SK-N-SH (cell line): ENCODE measurements at regions not wholly inside any gene's neighbourhood (a gene's known extent, or its start where the extent isn't known, plus 50 kb on each side); places are given as distances from the start of the nearest gene placed in this dataset.

ENCODE experiments used
- CTCF ChIA-PET: fragments of 300-600, 350-600 bp; formaldehyde crosslinking; extraction: SDS; loops from one replicate; lab custom pipeline; 2021; lab: Yijun Ruan, JAX
- POLR2A ChIA-PET: fragments of 350-600 bp; sonication (Branson Sonifier 250); formaldehyde crosslinking; extraction: SDS; loops from one replicate; lab custom pipeline; 2020; ENCODE audit warnings: antibody characterized with exemption, inconsistent platforms; lab: Yijun Ruan, JAX
- DNase-seq: peaks from one replicate; pipeline ENCODE4 v3.0.0; 2012
- H2AFZ ChIP-seq: fragments of 200-600 bp; sonication (generic); 2 replicates; pipeline ENCODE4 v1.8.1; 2016; ENCODE audit warnings: antibody characterized with exemption, mild to moderate bottlenecking, low read depth
- H3F3A ChIP-seq: fragments of 200-600 bp; sonication (generic); replicated peaks from 2 replicates; pipeline ENCODE3; 2016; ENCODE audit warnings: antibody characterized with exemption, mild to moderate bottlenecking; ENCODE audit not compliant: insufficient read depth
- H3K27ac ChIP-seq, 2 experiments: fragments of 200-500 bp in 1 of 2; fragments of 200-600 bp in 1 of 2; sonication (Bioruptor generic) in 1 of 2; sonication (generic), shearing (Covaris generic) in 1 of 2; 2 replicates each; pipeline versions ENCODE4 v1.5.1 to v1.6.1; 2014 to 2016; ENCODE audit warnings: low read depth in 2 of 2, inconsistent platforms in 1 of 2, low read length in 1 of 2, mild to moderate bottlenecking in 1 of 2, mixed read lengths in 1 of 2
- H3K27me3 ChIP-seq: fragments of 200-600 bp; sonication (generic), shearing (Covaris generic); 2 replicates; pipeline ENCODE4 v1.6.1; 2016; ENCODE audit warnings: mixed run types; ENCODE audit not compliant: insufficient read depth
- H3K36me3 ChIP-seq, 2 experiments: fragments of 200-500 bp in 1 of 2; fragments of 200-600 bp in 1 of 2; sonication (Bioruptor generic) in 1 of 2; sonication (generic) in 1 of 2; replicated peaks in 1 of 2; 2 replicates each; pipeline versions ENCODE3 to v1.5.1; 2014 to 2016; ENCODE audit warnings: low read length in 1 of 2, mild to moderate bottlenecking in 1 of 2; ENCODE audit not compliant: insufficient read depth in 2 of 2, control insufficient read depth in 1 of 2
- H3K4me1 ChIP-seq, 2 experiments: fragments of 200-500 bp in 1 of 2; fragments of 200-600 bp in 1 of 2; sonication (Bioruptor generic) in 1 of 2; sonication (generic), shearing (Covaris generic) in 1 of 2; 2 replicates each; pipeline versions ENCODE4 v1.5.1 to v1.6.1; 2014 to 2016; ENCODE audit warnings: low read depth in 1 of 2, low read length in 1 of 2, mixed run types in 1 of 2; ENCODE audit not compliant: insufficient read depth in 2 of 2, control insufficient read depth in 1 of 2
- H3K4me2 ChIP-seq: fragments of 200-600 bp; sonication (generic), shearing (Covaris generic); 2 replicates; pipeline ENCODE4 v1.6.1; 2017; ENCODE audit warnings: mixed run types
- H3K4me3 ChIP-seq, 2 experiments: fragments of 200-500 bp in 1 of 2; fragments of 200-600 bp in 1 of 2; sonication (Bioruptor generic) in 1 of 2; sonication (generic), shearing (Covaris generic) in 1 of 2; 2 replicates each; pipeline versions ENCODE4 v1.5.1 to v1.8.1; 2014 to 2016; ENCODE audit warnings: low read depth in 2 of 2, inconsistent platforms in 1 of 2, low read length in 1 of 2, mild to moderate bottlenecking in 1 of 2, mixed read lengths in 1 of 2, moderate library complexity in 1 of 2
- H3K79me2 ChIP-seq: fragments of 200-600 bp; sonication (generic); 2 replicates; pipeline ENCODE4 v1.8.1; 2017; ENCODE audit warnings: mild to moderate bottlenecking; ENCODE audit not compliant: insufficient read depth
- H3K9ac ChIP-seq: fragments of 200-600 bp; sonication (generic); 2 replicates; pipeline ENCODE4 v1.6.1; 2017; ENCODE audit warnings: mixed run types
- H3K9me2 ChIP-seq: fragments of 200-600 bp; sonication (generic); 2 replicates; pipeline ENCODE4 v1.6.1; 2017; ENCODE audit warnings: mixed run types
- H3K9me3 ChIP-seq: fragments of 200-600 bp; sonication (generic); 2 replicates; pipeline ENCODE4 v1.6.1; 2017; ENCODE audit warnings: mixed run types, mild to moderate bottlenecking, moderate library complexity
- H4K20me1 ChIP-seq: fragments of 200-600 bp; sonication (generic); 2 replicates; pipeline ENCODE4 v1.6.1; 2017; ENCODE audit warnings: mild to moderate bottlenecking, mixed run types; ENCODE audit not compliant: insufficient read depth
- CHD2 ChIP-seq: fragments of 150-350 bp; IDR thresholded peaks from 2 replicates; pipeline ENCODE4 v1.6.1; 2018; ENCODE audit warnings: low read length; ENCODE audit not compliant: partially characterized antibody
- CTCF ChIP-seq: fragments of 200-600 bp; sonication (generic); IDR thresholded peaks from 2 replicates; pipeline ENCODE4 v1.6.1; 2017; ENCODE audit warnings: antibody characterized with exemption, mild to moderate bottlenecking, moderate library complexity
- ELF1 ChIP-seq: IDR thresholded peaks from 2 replicates; pipeline ENCODE4 v1.4.0; 2012
- EP300 ChIP-seq, 2 experiments: IDR thresholded peaks; 2 replicates each; pipeline versions ENCODE4 v1.4.0 to v1.6.1; 2012; ENCODE audit warnings: borderline replicate concordance in 1 of 2, low read depth in 1 of 2, low read length in 1 of 2
- FOSL2 ChIP-seq: IDR thresholded peaks from 2 replicates; pipeline ENCODE4 v1.4.0; 2012; ENCODE audit warnings: low read depth, mild to moderate bottlenecking, moderate library complexity, borderline replicate concordance
- FOXJ3 ChIP-seq: sonication (generic); formaldehyde crosslinking; IDR thresholded peaks from 2 replicates; pipeline ENCODE4 v1.5.1; 2020; ENCODE audit warnings: mild to moderate bottlenecking, missing genetic modification reagents
- GABPA ChIP-seq: IDR thresholded peaks from 2 replicates; pipeline ENCODE4 v1.4.0; 2012; ENCODE audit warnings: low read depth, mild to moderate bottlenecking
- GATA2 ChIP-seq: sonication (generic); formaldehyde crosslinking; IDR thresholded peaks from 2 replicates; pipeline ENCODE4 v1.5.0; 2020; ENCODE audit warnings: mild to moderate bottlenecking, missing genetic modification reagents
- NRF1 ChIP-seq: IDR thresholded peaks from 2 replicates; pipeline ENCODE4 v1.6.1; 2012; ENCODE audit warnings: low read depth, mild to moderate bottlenecking, low read length
- RAD21 ChIP-seq: IDR thresholded peaks from 2 replicates; pipeline ENCODE4 v1.6.1; 2012; ENCODE audit warnings: mild to moderate bottlenecking, low read length
- SMC3 ChIP-seq: IDR thresholded peaks from 2 replicates; pipeline ENCODE4 v1.6.1; 2012; ENCODE audit warnings: low read depth, low read length, improper control_type of control experiment
- TAF1 ChIP-seq: IDR thresholded peaks from 2 replicates; pipeline ENCODE4 v1.6.1; 2012; ENCODE audit warnings: low read depth, mild to moderate bottlenecking, low read length, moderate library complexity, borderline replicate concordance
- TEAD4 ChIP-seq: IDR thresholded peaks from 2 replicates; pipeline ENCODE4 v1.4.0; 2012; ENCODE audit warnings: mild to moderate bottlenecking, borderline replicate concordance; ENCODE audit not compliant: insufficient read depth
- ZBTB33 ChIP-seq: IDR thresholded peaks from 2 replicates; pipeline ENCODE4 v1.4.0; 2012; ENCODE audit warnings: low read depth, borderline replicate concordance
- WGBS: methylation state at CpG from one replicate; pipeline ENCODE4 v1.1.6; 2017; ENCODE audit warnings: low lambda C conversion rate; 5-methylcytosine and 5-hydroxymethylcytosine counted together

GRCh38 chr2:88924533-88924932, 233.1 kb downstream of the RPIA start (continued):
- no peak for TF ChIP-seq ZBTB33
- TF ChIP-seq, all 33 proteins: peak for 0

GRCh38 chr2:88925770-88926462, 234.4 kb downstream of the RPIA start:
- no peaks in the 10 kb centered on the region for H3F3A ChIP-seq
- no peak overlapping the region for H3K4me3 ChIP-seq
- H3K4me2 ChIP-seq = no peak overlapping the region
- H3K36me3 ChIP-seq = no peaks in the 10 kb centered on the region
- no peaks in the 10 kb centered on the region for H3K9me3 ChIP-seq
- no peak overlapping the region for H3K27ac ChIP-seq
- ChIA-PET CTCF (interaction anchor here (1.5 kb wide), 1 partner anchor 46 kb away, joined by 4 read pairs; no protein-coding TSS in a partner anchor), POLR2A (no interaction called here)
- H3K27me3 ChIP-seq = no peaks in the 10 kb centered on the region
- DNase-seq = no peak
- no peaks in the 10 kb centered on the region for H3K9me2 ChIP-seq
- no peaks in the 10 kb centered on the region for H3K4me1 ChIP-seq
- no peaks in the 10 kb centered on the region for H4K20me1 ChIP-seq
- H2AFZ ChIP-seq = no peak overlapping the region
- no peaks in the 10 kb centered on the region for H3K79me2 ChIP-seq
- no peak overlapping the region for H3K9ac ChIP-seq
- 5% methylated on average over 14 of the region's 19 CpGs for WGBS
- TF ChIP-seq RAD21 (no peak), EP300 (IDR thresholded peaks at IDR 0.05; ENCODE audit: borderline replicate concordance in 1 of 2, low read depth in 1 of 2, low read length in 1 of 2) (no peak), TAF1 (no peak), SMC3 (no peak), CTCF (no peak), FOXJ3 (CRISPR knock-in tag) (no peak), NRF1 (no peak)
- TF ChIP-seq, all 33 proteins: peak for 0

GRCh38 chr2:88927128-88927527, 235.7 kb downstream of the RPIA start:
- H3K4me1 ChIP-seq = no peaks in the 10 kb centered on the region
- WGBS = 0% methylated on average over 1 of the region's 1 CpG
- H3K36me3 ChIP-seq = no peaks in the 10 kb centered on the region
- H3K9me3 ChIP-seq = no peaks in the 10 kb centered on the region
- no peaks in the 10 kb centered on the region for H4K20me1 ChIP-seq
- no peak for DNase-seq
- no peaks in the 10 kb centered on the region for H3K9me2 ChIP-seq
- no peaks in the 10 kb centered on the region for H3F3A ChIP-seq
- TF ChIP-seq GABPA (no peak), NRF1 (no peak), GATA2 (no peak), TAF1 (no peak), FOXJ3 (CRISPR knock-in tag) (no peak), TEAD4 (no peak), SMC3 (no peak), ZBTB33 (no peak), CHD2 (no peak), CTCF (no peak), ELF1 (no peak), FOSL2 (no peak)
- TF ChIP-seq, all 33 proteins: peak for 0
- Histone ChIP-seq H3K4me2 (no peak overlapping the region), H3K27ac (no peak overlapping the region), H2AFZ (no peak overlapping the region), H3K4me3 (no peak overlapping the region), H3K9ac (no peak overlapping the region), H3K27me3 (peaks cover 4% of the 10 kb centered on the region; the same call in 1 of the 2 replicates), H3K79me2 (no peaks in the 10 kb centered on the region)
- POLR2A ChIA-PET = no interaction called here
- CTCF ChIA-PET = no interaction called here
